ENCODE measurements at regions not wholly inside any gene's neighbourhood (a gene's known extent, or its start where the extent isn't known, plus 50 kb on each side); places are given as distances from the start of the nearest gene placed in this dataset.
"Not testable (repeated sequence)": the region's sequence is repeated elsewhere in the genome, so short reads cannot be mapped to it uniquely, and the experiment has no call there.

DNA sequence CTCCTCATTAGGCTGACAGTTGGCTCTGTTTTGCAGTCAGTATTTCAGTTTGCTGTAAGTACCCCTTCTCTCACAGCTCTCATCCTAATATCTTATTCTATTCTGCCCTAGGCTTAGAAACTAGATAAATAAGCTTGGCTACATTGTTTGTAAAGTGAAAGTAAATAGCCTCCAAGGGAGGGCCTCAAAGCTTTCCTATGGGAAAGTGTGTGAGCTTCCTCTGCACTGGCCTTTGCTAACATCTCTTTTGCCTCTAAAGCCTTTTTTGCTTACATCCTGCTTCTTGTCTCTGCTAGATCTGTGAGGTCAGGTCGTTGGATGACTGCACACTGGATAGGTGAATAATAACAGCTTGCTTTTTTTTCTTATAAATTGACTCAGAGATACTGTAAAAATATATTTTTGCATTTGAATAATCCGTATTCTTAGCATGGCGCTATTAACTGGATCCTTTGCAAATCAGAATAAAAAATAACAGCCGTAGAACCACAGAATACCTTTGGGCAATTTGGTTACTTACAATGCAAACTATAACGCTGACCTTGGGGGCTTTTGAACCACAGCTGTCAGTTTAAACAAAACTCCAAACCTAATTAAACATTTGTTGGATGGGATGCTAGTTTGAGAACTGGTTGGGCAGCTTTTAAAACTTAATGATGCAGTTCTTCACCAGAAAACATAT is 55.1 kb downstream of the TTC6 start:
- no peak for DNase-seq (ENCODE audit: low spot score)

DNA sequence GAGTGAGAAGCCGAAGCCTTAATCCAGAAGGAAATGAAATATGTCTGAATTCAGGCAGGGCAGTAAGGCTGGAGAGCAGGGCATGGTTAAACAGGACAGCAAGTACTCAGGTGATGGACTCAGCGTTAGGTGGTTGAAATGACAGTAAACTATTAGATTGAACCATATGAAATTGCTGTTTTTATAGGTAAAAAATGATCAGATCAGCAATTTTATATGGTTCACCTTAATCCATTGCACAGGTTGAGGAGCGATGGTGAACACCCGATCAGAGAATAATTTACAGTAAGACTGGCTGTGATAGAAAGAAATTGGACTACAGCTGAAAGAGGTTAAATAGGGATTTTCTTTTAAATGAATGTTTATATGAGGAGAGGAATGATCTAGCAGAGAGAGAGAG is 56.6 kb downstream of the TTC6 start:
- no peak for DNase-seq (ENCODE audit: low spot score)

DNA sequence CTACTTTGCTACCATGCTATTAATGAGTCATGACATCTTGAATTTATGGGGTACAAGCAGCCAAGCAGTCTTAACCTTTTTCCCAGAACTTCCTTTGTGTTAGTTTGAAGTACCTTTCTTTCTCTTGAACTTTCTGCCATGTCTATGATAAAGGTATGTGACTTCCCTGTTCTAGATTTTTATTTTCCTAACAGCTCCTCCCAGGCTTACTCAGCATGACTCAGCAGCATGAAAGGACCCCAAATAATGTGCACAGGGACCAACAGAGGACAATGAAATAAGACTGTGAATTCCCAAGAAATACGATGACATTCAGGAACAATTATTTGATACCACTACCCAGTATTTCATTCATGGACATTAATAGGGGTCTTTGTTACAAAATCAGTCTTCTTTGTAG is 60.0 kb downstream of the TTC6 start:
- no peak for DNase-seq (ENCODE audit: low spot score)

DNA sequence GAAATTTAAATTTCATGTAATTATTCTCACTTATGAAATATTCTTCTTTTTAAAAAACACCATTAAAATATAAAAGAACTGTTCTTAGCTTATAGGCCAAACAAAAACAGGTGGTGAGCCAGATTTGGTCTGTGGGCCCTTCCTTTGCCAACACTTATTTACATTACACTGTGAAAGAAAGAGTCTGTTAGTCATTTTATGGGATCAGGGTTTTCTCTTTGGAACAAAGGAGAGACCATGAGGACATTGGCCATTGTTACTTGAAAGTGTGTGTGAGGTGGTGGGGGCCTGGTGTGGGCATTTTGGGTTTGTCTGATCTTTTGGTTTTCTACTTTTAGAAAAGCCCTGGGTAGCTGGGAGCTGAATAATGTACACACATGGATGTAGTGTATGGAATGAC is 62.7 kb downstream of the TTC6 start:
- no peak for DNase-seq (ENCODE audit: low spot score)

DNA sequence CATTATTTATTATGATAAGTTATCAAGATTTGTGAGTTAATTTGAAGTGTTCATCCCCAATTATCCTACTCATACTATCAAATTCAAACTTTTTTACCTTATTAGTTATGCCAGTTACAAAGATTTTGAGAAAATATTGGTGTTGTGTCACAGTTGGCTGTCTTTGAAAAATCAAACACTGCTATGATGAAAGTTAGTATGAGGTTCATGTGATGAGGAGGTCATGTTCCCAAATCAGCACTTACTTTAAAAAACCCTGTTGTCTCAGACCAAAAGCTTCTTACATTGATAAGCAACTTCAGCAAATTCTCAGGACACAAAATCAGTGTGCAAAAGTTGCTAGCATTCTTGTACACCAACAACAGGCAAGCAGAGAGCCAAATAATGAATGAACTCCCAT is 68.1 kb downstream of the TTC6 start:
- no peak for DNase-seq (ENCODE audit: low spot score)

DNA sequence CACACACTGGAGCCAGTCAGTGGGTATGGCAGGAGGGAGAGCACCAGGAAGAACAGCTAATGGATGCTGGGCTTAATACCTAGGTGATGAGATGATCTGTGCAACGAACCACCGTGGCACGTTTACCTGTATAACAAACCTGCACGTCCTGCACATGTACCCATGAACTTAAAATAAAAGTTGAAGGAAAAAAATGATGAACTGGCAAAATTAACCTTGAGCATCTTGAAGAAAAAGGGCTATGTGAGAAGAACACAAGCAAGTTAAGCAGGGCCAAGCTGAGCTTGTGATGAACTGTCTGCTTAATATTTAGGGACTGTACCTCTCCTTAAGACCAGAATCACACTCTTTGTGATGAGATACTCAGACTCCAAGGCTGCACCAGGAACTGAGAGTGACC is 70.0 kb downstream of the TTC6 start:
- DNase-seq (ENCODE audit: low spot score), result no peak

DNA sequence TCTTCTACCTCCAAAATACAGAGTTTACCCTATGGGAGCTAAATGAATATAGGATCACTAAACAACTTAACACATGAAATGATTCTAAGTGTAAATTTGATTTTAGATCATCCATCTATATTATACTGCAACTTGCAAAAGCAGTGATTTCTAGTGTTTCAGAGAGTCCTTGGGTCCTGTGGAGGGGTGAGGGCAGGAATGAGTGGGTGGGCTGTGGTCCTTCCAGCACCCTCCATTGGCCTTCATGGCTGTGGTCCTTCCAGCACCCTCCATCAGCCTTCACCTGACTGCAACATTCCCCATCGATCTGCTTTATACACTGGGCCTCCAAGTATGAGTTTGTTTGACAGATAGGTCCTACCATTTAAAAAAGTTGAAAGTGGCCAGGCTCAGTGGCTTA is 70.5 kb downstream of the TTC6 start:
- DNase-seq (ENCODE audit: low spot score), result no peak

DNA sequence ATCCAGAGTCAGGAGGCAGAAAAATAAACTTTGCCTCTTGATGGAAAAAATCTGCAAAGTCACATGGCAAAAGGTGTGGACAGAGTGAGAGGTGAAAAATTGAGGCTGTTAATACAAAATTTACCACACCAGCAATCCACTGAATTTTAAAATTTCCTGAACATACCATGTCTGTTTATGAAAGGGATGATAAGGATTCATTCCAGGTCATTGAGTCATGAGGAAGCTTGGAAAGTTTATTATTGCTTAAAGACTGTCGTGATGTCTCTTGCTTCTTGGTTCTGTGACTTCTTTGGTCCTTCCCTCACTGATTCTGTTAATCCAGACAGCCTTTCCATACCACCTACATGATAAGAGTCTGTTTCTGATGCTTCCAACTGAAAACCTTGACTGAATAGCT is 73.2 kb downstream of the TTC6 start:
- no peak for DNase-seq (ENCODE audit: low spot score)

DNA sequence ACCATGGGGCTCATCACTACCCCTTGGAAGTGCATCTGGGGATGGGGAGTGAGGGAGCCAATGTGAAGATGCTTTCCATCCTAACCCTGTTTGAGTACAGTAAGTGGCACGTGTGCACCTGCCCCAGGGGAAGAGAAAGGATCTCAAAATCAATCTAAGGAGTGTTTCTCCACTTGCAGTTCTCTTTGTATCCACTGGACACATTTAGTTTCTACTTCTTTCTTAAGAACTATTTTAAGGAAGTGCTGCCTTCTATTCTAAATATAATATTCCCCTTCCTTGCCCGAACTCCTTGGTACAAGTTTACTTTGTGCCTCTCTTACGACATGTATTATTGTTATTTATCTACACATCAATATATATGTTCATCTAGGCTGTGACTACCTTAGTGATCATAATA is 73.8 kb downstream of the TTC6 start:
- DNase-seq (ENCODE audit: low spot score), result no peak

DNA sequence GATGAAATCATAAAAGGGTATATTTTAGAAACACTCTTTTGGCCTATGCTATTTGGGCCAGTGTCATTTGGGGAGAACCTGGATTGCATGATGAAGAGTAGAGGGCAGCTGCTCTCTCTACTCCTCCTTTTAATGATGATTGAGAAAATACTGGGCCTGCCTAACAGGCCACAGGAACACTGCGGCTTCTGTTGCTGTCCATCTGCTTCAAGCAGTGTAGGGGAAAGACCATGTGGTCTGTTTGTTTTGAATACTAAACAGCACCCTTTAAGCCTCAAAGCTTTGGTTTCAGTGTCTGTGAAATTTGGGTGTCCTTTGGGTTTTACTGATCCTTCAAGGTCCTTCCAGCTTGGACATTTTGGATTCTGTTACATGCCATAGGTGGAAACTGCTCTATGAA is 78.0 kb downstream of the TTC6 start:
- no peak for DNase-seq (ENCODE audit: low spot score)

DNA sequence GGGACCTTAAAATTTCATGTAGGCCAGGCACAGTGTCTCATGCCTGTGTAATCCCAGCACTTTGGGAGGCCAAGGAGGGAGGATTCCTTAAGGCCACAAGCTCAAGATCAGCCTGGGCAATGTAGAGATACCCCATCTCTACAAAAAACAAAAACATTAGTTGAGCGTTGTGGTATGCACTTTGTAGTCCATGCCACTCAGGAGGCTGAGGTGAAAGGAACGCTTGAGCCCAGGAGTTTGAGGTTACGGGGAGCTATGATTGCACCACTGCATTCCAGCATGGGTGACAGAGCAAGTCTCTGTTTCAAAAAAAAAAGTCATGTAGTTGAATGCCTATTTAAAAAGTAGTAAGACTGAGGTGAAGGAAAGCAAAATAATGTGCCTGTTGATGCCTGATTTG is 83.5 kb downstream of the TTC6 start:
- no peak for DNase-seq (ENCODE audit: low spot score)

DNA sequence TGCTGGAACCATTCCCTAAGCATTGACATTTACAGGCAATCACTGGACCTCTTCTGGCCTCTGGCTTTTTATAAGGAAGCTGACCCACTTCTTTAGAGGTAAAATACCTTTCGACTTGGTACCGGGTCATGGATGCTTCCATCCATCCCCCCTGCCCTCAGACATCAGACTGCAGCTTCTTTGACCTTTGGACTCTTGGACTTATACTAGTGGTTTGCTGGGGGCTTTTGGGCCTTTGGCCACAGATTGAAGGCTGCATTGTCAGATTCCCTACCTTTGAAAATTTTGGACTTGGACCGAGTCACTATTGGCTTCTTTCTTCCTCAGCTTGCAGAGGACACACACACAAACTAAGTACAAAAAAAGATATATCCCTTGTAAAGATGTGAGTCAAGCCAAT is 86.1 kb downstream of the TTC6 start:
- no peak for DNase-seq (ENCODE audit: low spot score)

DNA sequence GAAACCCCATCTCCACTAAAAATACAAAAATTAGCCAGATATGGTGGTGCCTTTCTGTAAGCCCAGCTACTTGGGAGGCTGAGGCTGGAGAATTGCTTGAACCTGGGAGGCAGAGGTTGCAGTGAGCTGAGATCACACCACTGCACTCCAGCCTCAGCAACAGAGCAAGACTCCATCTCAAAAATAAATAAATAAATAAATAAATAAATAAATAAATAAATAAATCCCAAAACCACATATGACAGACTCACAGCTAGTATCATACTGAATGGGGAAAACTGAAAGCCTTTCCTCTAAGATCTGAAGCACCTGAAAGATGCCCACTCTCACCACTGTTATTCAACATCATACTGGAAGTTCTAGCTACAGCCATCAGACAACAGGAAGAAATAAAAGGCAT is 97.3 kb downstream of the TTC6 start:
- DNase-seq (ENCODE audit: low spot score), result not testable (repeated sequence)

DNA sequence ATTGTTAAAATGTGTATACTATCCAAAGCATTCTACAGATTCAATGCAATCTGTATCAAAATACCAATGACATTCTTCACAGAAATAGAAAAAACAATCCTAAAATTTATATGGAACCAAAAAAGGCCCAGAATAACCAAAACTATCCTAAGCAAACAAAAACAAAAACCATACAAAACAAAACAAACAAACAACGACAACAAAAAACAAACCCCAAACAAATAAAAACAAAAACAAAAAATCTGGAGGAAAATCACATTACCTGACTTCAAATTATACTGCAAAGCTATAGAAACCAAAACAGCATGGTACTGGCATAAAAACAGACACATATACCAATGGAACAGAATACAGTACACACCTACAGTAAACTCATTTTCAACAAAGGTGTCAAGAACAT is 98.0 kb downstream of the TTC6 start:
- DNase-seq (ENCODE audit: low spot score), result not testable (repeated sequence)

DNA sequence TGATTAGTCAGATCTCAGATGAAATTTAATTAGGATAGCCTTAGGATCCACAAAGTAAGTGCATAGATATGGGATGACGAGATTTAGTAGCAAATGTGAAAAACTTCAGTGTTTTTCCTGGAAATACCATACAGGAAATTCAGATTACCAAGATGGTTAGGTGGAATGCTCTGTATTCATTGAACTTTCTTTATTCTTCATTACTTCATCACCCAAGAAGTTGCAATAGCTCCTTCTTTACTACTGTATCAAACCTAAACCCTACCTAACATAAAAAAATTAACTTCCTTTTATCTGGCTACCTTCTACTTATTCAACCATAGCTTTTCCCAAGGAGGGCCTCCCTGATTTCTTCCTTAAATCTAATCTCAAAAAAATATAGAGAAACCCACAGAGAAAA is 100.4 kb downstream of the TTC6 start:
- DNase-seq (ENCODE audit: low spot score), result no peak

DNA sequence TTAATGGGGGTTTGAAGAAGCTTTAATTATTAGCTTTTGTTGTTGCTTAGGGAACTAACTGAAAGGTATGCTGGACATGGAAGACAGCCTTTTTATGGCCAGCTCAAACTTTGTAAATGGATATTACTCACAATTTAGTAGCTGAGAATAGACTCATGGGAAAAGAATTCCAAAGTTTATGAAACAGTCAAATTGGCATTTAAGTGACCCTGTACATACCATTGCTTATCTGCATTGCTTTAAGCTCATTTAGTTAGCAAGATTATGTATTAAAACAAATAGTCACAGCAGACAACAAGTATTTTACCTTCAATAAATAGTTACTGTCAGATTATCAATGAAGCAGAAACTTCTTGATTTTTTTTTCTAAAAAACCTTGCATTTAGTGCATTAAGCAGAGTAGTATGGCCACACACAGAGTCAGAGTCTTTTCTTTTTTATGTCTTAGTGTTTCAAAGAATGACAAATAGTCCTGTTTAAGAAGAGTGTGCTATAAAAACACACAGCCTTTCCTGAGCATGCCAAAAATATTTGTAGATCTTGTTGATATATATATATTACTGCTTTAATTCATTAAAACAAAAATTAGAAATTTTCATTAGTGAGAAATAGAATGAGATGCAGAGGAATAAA is 102.2 kb downstream of the TTC6 start:
- DNase-seq (ENCODE audit: low spot score), result no peak

DNA sequence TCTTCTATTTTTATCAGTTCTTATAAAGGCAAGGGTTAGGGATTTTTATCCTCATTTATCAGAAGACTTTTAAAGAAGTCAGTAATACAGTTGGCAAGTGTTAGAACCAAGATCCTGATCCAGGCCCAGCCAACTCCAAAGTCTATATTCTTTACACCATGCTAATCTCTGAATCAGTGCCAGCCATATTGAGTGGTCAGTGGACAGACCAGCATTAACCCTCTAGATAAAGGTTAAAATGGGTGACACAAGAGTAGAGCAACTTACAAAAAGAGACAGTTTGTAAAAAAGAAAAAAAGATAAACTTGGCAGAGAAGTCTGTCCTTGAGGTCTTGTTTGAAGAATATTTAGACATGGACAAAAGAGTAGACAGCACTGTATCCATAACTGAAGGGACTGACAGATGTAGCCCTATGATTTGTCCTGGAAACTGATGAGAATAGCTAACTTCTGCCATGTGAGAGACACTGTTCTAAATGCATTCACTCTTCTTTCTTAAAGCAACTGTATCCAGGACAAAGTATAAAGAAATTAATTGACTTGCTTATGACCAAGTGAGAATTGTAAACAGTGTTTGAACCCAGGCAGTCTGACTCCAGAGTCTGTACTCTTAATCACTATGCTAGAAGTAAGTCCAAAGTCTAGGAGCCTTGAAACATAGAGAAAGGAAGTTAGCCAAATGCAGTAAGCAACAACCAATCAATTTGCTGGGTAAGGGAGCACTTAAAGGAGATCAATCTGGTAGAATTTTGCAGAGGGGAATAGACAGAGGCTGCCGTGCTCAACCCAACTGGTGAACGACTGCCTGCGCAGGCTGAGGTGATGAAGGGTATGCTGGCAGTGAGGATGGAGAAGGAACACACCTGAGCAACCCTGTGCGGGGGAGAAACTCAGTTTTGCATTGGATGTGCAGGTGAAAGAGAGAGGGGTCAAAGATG is 103.7 kb downstream of the TTC6 start:
- no peak for DNase-seq (ENCODE audit: low spot score)

DNA sequence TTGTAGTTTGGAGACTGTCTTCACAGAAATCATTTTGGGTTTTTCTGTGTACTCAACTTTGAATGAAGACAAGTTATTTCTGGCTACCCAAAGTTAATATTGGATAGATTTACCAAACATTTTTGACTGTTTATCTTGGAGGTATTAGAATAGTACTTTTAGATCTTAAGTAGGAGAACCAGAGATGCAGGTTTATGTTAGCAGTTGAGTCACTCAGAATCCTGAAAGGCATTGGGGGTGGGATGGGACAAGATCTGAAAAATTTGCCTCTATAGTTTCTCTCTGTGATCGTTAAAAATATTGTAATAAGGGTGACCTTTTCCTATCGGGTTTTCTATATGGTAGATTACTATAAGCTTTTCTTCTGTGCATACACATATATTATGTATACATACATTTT is 112.3 kb downstream of the TTC6 start:
- no peak for DNase-seq (ENCODE audit: low spot score)

DNA sequence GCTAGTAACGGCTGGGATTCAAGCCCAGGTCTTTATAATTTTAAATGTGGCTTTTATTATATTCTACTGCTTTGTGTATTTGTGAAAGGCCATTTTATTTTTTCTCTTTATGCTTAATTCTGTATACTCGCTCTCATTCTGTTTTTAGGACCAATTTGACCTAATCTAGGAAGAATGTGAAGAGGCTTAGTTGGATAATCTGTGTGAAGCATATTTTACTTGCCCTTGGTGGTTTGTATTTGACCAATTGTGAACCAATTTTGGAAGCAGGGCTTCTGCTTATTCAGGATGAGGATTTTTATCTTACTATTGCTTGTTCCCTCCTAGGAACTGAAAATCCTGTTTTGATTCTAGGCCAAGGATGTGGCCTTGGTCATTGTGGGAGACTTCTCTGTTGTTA is 113.1 kb downstream of the TTC6 start:
- no peak for DNase-seq (ENCODE audit: low spot score)

DNA sequence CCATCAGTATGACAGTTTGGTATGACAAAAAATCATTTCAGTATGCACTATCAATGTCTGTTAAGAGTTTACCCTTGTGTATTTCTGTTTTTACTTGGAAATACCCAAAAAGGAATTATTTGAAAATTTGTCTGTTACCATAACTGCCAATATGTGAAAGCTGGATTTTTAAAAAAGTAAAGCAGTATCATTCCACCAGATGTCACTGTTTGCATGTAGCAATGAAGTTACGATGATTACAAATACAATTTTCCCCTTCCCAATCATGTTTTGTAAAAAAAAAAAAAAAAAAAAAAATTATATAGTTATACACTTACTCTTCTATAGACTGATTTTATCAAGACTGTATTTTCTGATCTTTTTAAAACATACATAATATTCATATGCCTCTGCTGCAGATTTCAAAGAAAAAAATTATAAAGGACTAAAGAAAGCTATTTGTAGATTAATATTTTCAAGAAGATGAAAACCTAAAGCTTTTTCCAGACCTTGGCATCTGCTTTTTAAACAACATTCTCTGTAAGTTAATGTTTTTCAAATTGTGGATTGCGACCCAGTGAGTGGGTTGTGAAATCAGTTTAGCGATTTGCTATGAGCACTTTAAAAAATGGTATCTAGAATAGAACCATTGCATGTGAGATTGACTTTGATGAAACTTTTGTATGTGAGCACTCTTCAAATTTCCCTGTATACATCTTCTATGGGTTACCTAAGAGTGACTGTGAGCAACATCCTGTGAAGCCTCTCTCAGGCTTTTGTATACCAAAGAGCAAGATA is 114.2 kb downstream of the TTC6 start:
- DNase-seq (ENCODE audit: low spot score), result no peak

DNA sequence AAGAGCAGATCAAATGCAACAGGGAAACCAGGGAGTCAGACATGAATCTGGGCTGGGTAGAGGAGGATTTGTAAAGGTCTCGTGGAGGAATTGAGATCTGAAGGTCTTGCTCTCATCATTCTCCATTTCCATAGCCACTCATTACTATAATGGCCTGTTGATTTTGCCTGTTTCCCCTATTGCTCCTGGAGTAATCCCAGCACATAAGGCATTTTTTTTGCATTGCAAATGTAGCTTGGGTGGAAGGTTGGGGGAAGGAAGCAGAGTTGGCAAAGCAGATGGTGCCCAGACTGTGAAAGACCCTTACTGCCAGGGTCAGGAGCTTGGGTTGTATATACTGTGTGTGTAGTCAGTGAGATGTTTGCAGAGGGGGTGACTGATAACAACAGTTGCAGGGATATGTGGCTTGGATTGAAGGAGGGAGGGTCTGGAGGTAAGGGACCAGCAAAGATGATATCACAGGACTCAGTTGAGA is 116.0 kb downstream of the TTC6 start:
- DNase-seq (ENCODE audit: low spot score), result no peak

DNA sequence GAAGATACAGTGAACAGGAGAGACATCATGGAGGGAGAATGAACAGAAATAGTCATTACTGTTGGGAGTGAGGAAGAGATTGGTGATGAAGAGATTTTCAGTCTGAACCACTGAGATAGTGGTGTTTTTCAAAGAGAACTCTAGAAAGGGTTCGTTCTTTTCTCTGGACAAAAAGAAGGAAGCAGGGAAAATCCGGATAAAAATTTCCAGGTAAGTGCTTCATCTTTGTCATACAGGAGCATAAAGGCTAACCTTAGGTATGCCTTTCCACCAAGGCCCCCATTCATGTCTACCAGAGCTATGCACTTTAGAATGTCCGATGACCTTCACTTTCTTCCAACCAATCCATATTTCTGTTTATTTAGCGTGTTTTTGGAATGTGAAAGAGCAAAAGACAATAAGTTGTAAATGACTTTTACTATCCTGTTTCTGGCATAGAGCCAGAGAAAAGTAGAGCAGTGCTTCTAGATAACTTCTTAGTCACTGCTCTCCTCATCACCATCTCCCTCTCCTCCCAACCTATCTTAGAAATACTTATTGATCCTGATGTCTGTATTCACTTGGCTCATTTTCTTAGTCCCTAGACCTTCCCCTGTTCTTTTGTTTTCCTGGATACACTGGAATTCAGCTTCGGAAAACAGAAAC is 116.5 kb downstream of the TTC6 start:
- no peak for DNase-seq (ENCODE audit: low spot score)
